OCI-LY1 (cell line): ENCODE measurements at regions not wholly inside any gene's neighbourhood (a gene's known extent, or its start where the extent isn't known, plus 50 kb on each side); places are given as distances from the start of the nearest gene placed in this dataset.

Source experiments
- CTCF ChIP-seq: fragments of 200-600 bp; sonication (generic), shearing (Covaris generic); IDR thresholded peaks from 2 replicates; pipeline ENCODE4 v1.5.1; 2017; ENCODE audit warnings: mild to moderate bottlenecking, antibody characterized with exemption, low read length, moderate library complexity, mixed read lengths
- EZH2 ChIP-seq: fragments of 200-600 bp; sonication (generic), shearing (Covaris generic); IDR thresholded peaks from 2 replicates; pipeline ENCODE4 v1.8.0; 2017; ENCODE audit warnings: borderline replicate concordance, mixed run types, mild to moderate bottlenecking, antibody characterized with exemption, low read length, moderate library complexity, mixed read lengths

GRCh38 chr3:159741281-159741680, 247.4 kb upstream of the IL12A start:
- TF ChIP-seq CTCF = no peak
- TF ChIP-seq EZH2 = no peak
